ENCODE measurements at regions not wholly inside any gene's neighbourhood (a gene's known extent, or its start where the extent isn't known, plus 50 kb on each side); places are given as distances from the start of the nearest gene placed in this dataset.

DNA sequence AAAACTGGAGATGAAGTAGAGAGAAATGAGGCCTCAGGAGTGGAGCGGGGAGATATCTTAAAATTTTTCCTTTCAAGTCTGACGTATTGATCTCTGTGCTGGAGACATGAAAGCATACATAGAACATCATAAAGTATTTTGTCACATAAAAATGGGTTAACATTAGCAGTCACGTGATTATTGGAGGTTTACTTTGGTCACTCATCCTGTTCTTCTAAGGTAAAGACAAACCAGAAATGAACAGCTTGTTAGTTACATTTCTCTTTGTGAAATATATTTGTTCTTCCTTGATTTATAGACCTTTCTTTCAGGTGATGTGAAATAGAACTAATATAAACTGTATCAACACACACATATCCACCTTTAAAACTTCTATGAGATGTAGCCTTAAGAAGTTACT lies 324.1 kb downstream of the SQOR start:
- Histone ChIP-seq H3K4me3 (ENCODE audit: low read depth in 1 of 2, low read length in 2 of 2) (no peak overlapping the region), H3K4me1 (ENCODE audit: control insufficient read depth in 1 of 2, insufficient read depth in 2 of 2, low read length in 2 of 2) (no peaks in the 10 kb centered on the region), H3K27ac (ENCODE audit: low read length) (no peak overlapping the region), H3K27me3 (ENCODE audit: low read depth, low read length) (no peaks in the 10 kb centered on the region), H3K36me3 (ENCODE audit: control insufficient read depth in 1 of 2, insufficient read depth in 2 of 2, low read length in 2 of 2) (no peaks in the 10 kb centered on the region), H3K9me3 (ENCODE audit: control insufficient read depth in 1 of 2, low read length in 2 of 2) (peaks cover 7 to 8% of the 10 kb centered on the region in 2 donors)

DNA sequence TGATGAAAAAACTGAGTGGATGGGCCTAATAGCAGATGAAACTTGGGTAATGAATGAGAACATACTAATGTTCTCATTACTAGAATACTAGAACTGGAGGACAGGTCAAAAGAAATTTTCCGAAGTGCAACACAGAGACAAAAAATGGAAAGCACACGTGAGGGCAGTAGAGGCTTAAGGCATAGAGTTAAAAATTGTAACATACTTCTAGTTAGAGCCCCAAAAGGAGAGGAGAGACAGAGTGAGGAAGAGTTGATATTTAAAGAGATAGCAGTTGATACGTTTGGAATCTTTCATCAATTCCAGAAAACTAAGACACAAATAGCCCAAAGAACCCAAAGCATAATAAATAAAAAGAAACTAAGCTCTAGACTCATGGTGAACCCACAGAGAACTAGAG lies 327.9 kb downstream of the SQOR start:
- peaks cover 7 to 8% of the 10 kb centered on the region in 2 donors for H3K9me3 ChIP-seq (ENCODE audit: control insufficient read depth in 1 of 2, low read length in 2 of 2)

DNA sequence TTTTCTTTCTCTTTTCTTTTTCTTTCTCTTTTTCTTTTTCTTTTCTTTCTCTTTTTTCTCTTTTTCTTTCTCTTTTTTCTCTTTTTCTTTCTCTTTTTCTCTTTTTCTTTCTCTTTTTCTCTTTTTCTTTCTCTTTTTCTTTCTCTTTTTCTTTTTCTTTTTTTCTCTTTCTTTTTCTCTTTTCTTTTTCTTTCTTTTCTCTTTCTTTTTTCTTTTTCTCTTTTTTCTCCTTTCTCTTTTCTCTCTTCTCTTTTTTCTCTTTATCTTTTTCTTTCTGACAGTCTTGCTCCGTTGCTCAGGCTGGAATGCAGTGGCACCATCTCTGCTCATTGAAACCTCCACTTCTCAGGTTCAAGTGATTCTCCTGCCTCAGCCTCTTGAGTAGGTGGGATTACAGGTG lies 335.7 kb downstream of the SQOR start:
- H3K36me3 ChIP-seq (ENCODE audit: control insufficient read depth in 1 of 2, insufficient read depth in 2 of 2, low read length in 2 of 2), result no peaks in the 10 kb centered on the region
- H3K27ac ChIP-seq (ENCODE audit: low read length), result no peak overlapping the region
- H3K9me3 ChIP-seq (ENCODE audit: control insufficient read depth in 1 of 2, low read length in 2 of 2), result no peaks in the 10 kb centered on the region
- H3K4me1 ChIP-seq (ENCODE audit: control insufficient read depth in 1 of 2, insufficient read depth in 2 of 2, low read length in 2 of 2), result no peaks in the 10 kb centered on the region
- no peak overlapping the region for H3K4me3 ChIP-seq (ENCODE audit: low read depth in 1 of 2, low read length in 2 of 2)
- H3K27me3 ChIP-seq (ENCODE audit: low read depth, low read length), result no peaks in the 10 kb centered on the region

More for the DNA sequence above, 327.9 kb downstream of the SQOR start:
- H3K27me3 ChIP-seq (ENCODE audit: low read depth, low read length), result no peaks in the 10 kb centered on the region
- no peak overlapping the region for H3K27ac ChIP-seq (ENCODE audit: low read length)
- H3K4me3 ChIP-seq (ENCODE audit: low read depth in 1 of 2, low read length in 2 of 2), result no peak overlapping the region
- H3K36me3 ChIP-seq (ENCODE audit: control insufficient read depth in 1 of 2, insufficient read depth in 2 of 2, low read length in 2 of 2), result no peaks in the 10 kb centered on the region
- no peaks in the 10 kb centered on the region for H3K4me1 ChIP-seq (ENCODE audit: control insufficient read depth in 1 of 2, insufficient read depth in 2 of 2, low read length in 2 of 2)

- no peak overlapping the region for H3K4me3 ChIP-seq (ENCODE audit: low read depth in 1 of 2, low read length in 2 of 2)
- H3K4me1 ChIP-seq (ENCODE audit: control insufficient read depth in 1 of 2, insufficient read depth in 2 of 2, low read length in 2 of 2), result no peaks in the 10 kb centered on the region
- H3K9me3 ChIP-seq (ENCODE audit: control insufficient read depth in 1 of 2, low read length in 2 of 2), result peaks cover 0 to 3% of the 10 kb centered on the region in 2 donors
- H3K27ac ChIP-seq (ENCODE audit: low read length), result no peak overlapping the region
- H3K27me3 ChIP-seq (ENCODE audit: low read depth, low read length), result no peaks in the 10 kb centered on the region
- no peaks in the 10 kb centered on the region for H3K36me3 ChIP-seq (ENCODE audit: control insufficient read depth in 1 of 2, insufficient read depth in 2 of 2, low read length in 2 of 2)
Measured at GRCh38 chr15:45980366-45980765, 345.5 kb downstream of the SQOR start.

DNA sequence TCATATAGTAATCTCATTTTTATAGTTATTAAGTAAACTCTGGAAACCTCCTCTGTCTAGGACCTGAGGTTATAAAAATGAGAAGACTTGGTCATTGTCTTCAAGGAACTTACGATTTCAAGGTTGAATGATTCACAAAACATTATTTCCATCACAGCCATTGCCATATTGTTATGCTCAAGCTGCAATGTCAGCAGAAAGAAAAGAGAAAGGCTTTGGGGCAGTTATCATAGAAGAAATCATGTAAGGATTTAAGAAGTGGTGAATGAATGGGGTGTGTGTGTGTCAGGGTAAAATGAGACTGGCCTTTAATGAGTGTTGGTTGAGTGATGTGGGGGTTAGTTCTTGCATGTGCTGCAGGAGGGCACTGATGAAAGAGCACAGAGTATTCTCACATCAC lies 346.8 kb downstream of the SQOR start:
- Histone ChIP-seq H3K9me3 (ENCODE audit: control insufficient read depth in 1 of 2, low read length in 2 of 2) (peaks cover 0 to 7% of the 10 kb centered on the region in 2 donors), H3K4me1 (ENCODE audit: control insufficient read depth in 1 of 2, insufficient read depth in 2 of 2, low read length in 2 of 2) (no peaks in the 10 kb centered on the region), H3K36me3 (ENCODE audit: control insufficient read depth in 1 of 2, insufficient read depth in 2 of 2, low read length in 2 of 2) (no peaks in the 10 kb centered on the region), H3K4me3 (ENCODE audit: low read depth in 1 of 2, low read length in 2 of 2) (no peak overlapping the region), H3K27me3 (ENCODE audit: low read depth, low read length) (no peaks in the 10 kb centered on the region), H3K27ac (ENCODE audit: low read length) (no peak overlapping the region)

DNA sequence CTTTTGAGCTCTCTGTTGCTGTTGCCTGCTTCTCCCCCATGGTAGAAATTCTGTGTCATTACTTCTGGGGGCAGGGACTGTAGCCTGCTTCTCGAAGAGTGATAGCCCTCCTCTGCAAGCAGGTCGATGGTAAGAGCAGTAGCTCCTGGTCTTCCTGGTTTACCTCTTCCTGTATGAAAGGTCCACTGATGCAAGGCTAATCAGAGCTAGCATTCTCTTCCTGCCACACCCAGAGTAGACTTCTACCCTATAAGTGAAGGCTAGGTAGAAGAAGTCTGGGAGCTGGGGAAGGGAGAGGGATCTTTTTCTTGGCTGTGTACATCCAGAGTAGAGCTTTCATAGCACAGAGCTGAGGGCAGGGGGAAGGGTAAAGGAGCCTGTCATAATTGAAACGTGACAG lies 357.0 kb downstream of the SQOR start:
- Histone ChIP-seq H3K36me3 (ENCODE audit: control insufficient read depth in 1 of 2, insufficient read depth in 2 of 2, low read length in 2 of 2) (no peaks in the 10 kb centered on the region), H3K4me1 (ENCODE audit: control insufficient read depth in 1 of 2, insufficient read depth in 2 of 2, low read length in 2 of 2) (no peaks in the 10 kb centered on the region), H3K9me3 (ENCODE audit: control insufficient read depth in 1 of 2, low read length in 2 of 2) (peaks cover 2 to 10% of the 10 kb centered on the region in 2 donors), H3K27ac (ENCODE audit: low read length) (no peak overlapping the region), H3K27me3 (ENCODE audit: low read depth, low read length) (no peaks in the 10 kb centered on the region), H3K4me3 (ENCODE audit: low read depth in 1 of 2, low read length in 2 of 2) (no peak overlapping the region)

DNA sequence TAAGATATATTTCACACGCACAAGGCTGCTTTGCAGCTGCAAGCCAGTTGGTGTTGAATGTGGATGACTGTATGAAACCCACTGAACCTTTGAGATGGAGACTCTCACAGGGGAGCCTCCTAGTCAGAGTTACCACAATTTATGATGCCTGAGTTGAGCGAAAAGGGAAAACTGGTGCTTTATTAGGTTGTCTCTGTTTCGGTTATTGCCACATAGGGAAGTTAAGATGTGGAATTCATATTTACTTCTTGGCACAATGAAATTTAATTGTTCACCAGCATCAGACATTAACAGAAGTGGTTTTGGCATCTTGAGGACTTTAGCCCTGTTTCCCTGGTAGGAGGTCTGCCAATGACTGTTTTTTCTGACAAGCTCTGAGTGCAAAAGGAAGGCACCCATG lies 358.2 kb downstream of the SQOR start:
- Histone ChIP-seq H3K4me1 (ENCODE audit: control insufficient read depth in 1 of 2, insufficient read depth in 2 of 2, low read length in 2 of 2) (no peaks in the 10 kb centered on the region), H3K36me3 (ENCODE audit: control insufficient read depth in 1 of 2, insufficient read depth in 2 of 2, low read length in 2 of 2) (no peaks in the 10 kb centered on the region), H3K4me3 (ENCODE audit: low read depth in 1 of 2, low read length in 2 of 2) (no peak overlapping the region), H3K27me3 (ENCODE audit: low read depth, low read length) (no peaks in the 10 kb centered on the region), H3K27ac (ENCODE audit: low read length) (no peak overlapping the region), H3K9me3 (ENCODE audit: control insufficient read depth in 1 of 2, low read length in 2 of 2) (peaks cover 2 to 6% of the 10 kb centered on the region in 2 donors)

DNA sequence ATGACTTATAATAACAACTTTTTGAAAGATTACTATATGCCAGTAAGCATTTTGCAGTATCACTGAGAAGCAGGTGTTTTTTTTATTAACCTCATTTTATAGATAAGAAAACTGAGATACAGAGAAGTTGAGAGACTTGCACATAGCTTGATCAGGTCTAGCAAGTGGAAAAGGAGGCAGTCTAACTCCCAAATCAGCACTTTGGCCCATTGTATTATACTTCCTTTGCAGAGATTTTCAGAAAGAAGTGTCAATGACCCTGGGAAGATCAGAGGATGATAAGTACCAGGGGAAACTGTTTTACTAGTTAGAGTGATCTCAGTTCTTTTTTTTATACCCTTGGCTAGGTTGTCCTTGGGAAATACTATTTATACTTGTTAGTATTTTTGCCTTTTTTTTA lies 358.7 kb downstream of the SQOR start:
- H3K4me3 ChIP-seq (ENCODE audit: low read depth in 1 of 2, low read length in 2 of 2), result no peak overlapping the region
- H3K27me3 ChIP-seq (ENCODE audit: low read depth, low read length), result no peaks in the 10 kb centered on the region

DNA sequence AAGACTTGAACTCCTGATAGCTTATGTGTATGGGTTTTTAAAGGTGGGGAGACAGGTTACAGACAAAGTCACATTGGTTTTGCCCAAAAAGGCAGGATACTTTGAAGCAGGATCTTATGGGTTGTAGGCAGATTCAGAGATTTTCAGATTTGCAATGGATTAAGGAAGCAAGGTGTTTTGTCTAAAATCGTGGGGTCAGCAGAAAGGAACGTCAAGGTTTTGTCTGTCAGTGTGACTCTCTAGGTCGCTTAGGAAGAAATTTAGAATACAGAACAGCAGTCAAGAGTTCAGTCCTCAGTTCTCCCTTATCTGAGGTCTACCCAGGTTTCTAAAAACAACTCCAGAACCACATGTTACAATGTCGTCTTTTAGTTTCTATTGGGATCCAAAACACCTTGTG lies 361.0 kb downstream of the SQOR start:
- Histone ChIP-seq H3K27me3 (ENCODE audit: low read depth, low read length) (no peaks in the 10 kb centered on the region), H3K4me3 (ENCODE audit: low read depth in 1 of 2, low read length in 2 of 2) (no peak overlapping the region), H3K4me1 (ENCODE audit: control insufficient read depth in 1 of 2, insufficient read depth in 2 of 2, low read length in 2 of 2) (no peaks in the 10 kb centered on the region), H3K36me3 (ENCODE audit: control insufficient read depth in 1 of 2, insufficient read depth in 2 of 2, low read length in 2 of 2) (no peaks in the 10 kb centered on the region), H3K9me3 (ENCODE audit: control insufficient read depth in 1 of 2, low read length in 2 of 2) (peaks cover 0 to 4% of the 10 kb centered on the region in 2 donors), H3K27ac (ENCODE audit: low read length) (no peak overlapping the region)

More for the DNA sequence above, 358.7 kb downstream of the SQOR start:
- Histone ChIP-seq H3K36me3 (ENCODE audit: control insufficient read depth in 1 of 2, insufficient read depth in 2 of 2, low read length in 2 of 2) (no peaks in the 10 kb centered on the region), H3K9me3 (ENCODE audit: control insufficient read depth in 1 of 2, low read length in 2 of 2) (peaks cover 2 to 6% of the 10 kb centered on the region in 2 donors), H3K27ac (ENCODE audit: low read length) (no peak overlapping the region), H3K4me1 (ENCODE audit: control insufficient read depth in 1 of 2, insufficient read depth in 2 of 2, low read length in 2 of 2) (no peaks in the 10 kb centered on the region)

GRCh38 chr15:46014532-46014931 lies 379.7 kb downstream of the SQOR start:
- H3K27me3 ChIP-seq (ENCODE audit: low read depth, low read length), result no peaks in the 10 kb centered on the region
- no peak overlapping the region for H3K27ac ChIP-seq (ENCODE audit: low read length)
- no peaks in the 10 kb centered on the region for H3K36me3 ChIP-seq (ENCODE audit: control insufficient read depth in 1 of 2, insufficient read depth in 2 of 2, low read length in 2 of 2)
- no peaks in the 10 kb centered on the region for H3K4me1 ChIP-seq (ENCODE audit: control insufficient read depth in 1 of 2, insufficient read depth in 2 of 2, low read length in 2 of 2)
- H3K9me3 ChIP-seq (ENCODE audit: control insufficient read depth in 1 of 2, low read length in 2 of 2), result peaks cover 0 to 31% of the 10 kb centered on the region in 2 donors
- H3K4me3 ChIP-seq (ENCODE audit: low read depth in 1 of 2, low read length in 2 of 2), result no peak overlapping the region

- no peak overlapping the region for H3K27ac ChIP-seq (ENCODE audit: low read length)
- no peaks in the 10 kb centered on the region for H3K4me1 ChIP-seq (ENCODE audit: control insufficient read depth in 1 of 2, insufficient read depth in 2 of 2, low read length in 2 of 2)
- H3K36me3 ChIP-seq (ENCODE audit: control insufficient read depth in 1 of 2, insufficient read depth in 2 of 2, low read length in 2 of 2), result no peaks in the 10 kb centered on the region
- no peaks in the 10 kb centered on the region for H3K9me3 ChIP-seq (ENCODE audit: control insufficient read depth in 1 of 2, low read length in 2 of 2)
- no peaks in the 10 kb centered on the region for H3K27me3 ChIP-seq (ENCODE audit: low read depth, low read length)
- no peak overlapping the region for H3K4me3 ChIP-seq (ENCODE audit: low read depth in 1 of 2, low read length in 2 of 2)
Measured at GRCh38 chr15:46034755-46035154, 399.9 kb downstream of the SQOR start.

GRCh38 chr15:46039703-46040102 lies 404.9 kb downstream of the SQOR start:
- Histone ChIP-seq H3K27ac (ENCODE audit: low read length) (no peak overlapping the region), H3K4me1 (ENCODE audit: control insufficient read depth in 1 of 2, insufficient read depth in 2 of 2, low read length in 2 of 2) (peaks cover 0 to 4% of the 10 kb centered on the region in 2 donors), H3K9me3 (ENCODE audit: control insufficient read depth in 1 of 2, low read length in 2 of 2) (no peaks in the 10 kb centered on the region)

More at GRCh38 chr15:46039703-46040102, 404.9 kb downstream of the SQOR start:
- Histone ChIP-seq H3K27me3 (ENCODE audit: low read depth, low read length) (no peaks in the 10 kb centered on the region), H3K36me3 (ENCODE audit: control insufficient read depth in 1 of 2, insufficient read depth in 2 of 2, low read length in 2 of 2) (no peaks in the 10 kb centered on the region), H3K4me3 (ENCODE audit: low read depth in 1 of 2, low read length in 2 of 2) (no peak overlapping the region)

All from muscle layer of duodenum (tissue), 2 donors.